IMR-90 (cell line): ENCODE measurements at regions not wholly inside any gene's neighbourhood (a gene's known extent, or its start where the extent isn't known, plus 50 kb on each side); places are given as distances from the start of the nearest gene placed in this dataset.

Experiments used
- ATAC-seq: fragments of 200-7000 bp; cut with Tn5 transposase; 2 replicates; pipeline ENCODE4 v1.9.1; 2020; ENCODE audit warnings: low read depth, mild to moderate bottlenecking, moderate library complexity
- BruUV-seq: library from RNA; stranded (reverse); fragments of 400-500 nt; replicated peaks from 2 replicates; lab custom pipeline; 2021; lab: Mats Ljungman, UMichigan
- CTCF ChIA-PET: fragments of 300-600 bp; formaldehyde crosslinking; extraction: SDS; loops from one replicate; lab custom pipeline; 2021; ENCODE audit warnings: antibody characterized with exemption; lab: Yijun Ruan, JAX
- POLR2A ChIA-PET: fragments of 300-600 bp; sonication (Branson Sonifier 250); formaldehyde crosslinking; loops from one replicate; lab custom pipeline; 2022; ENCODE audit warnings: antibody characterized with exemption; ENCODE audit not compliant: unreplicated experiment; lab: Charles Lee
- DNase-seq: peaks from one replicate; pipeline ENCODE4 v3.0.0; 2013
- H2AFZ ChIP-seq: replicated peaks from 2 replicates; pipeline ENCODE3; 2013; ENCODE audit warnings: low read length, mild to moderate bottlenecking; ENCODE audit not compliant: poor library complexity
- H2AK5ac ChIP-seq: 2 replicates; pipeline ENCODE4 v1.6.1; 2013; ENCODE audit warnings: low read depth, low read length, inconsistent platforms
- H2AK9ac ChIP-seq: replicated peaks from 2 replicates; pipeline ENCODE3; 2013; ENCODE audit warnings: mild to moderate bottlenecking, low read depth, low read length, moderate library complexity; ENCODE audit not compliant: poor library complexity
- H2BK120ac ChIP-seq: 2 replicates; pipeline ENCODE4 v1.6.1; 2013; ENCODE audit warnings: low read depth, low read length, inconsistent platforms
- H2BK15ac ChIP-seq: 3 replicates; pipeline ENCODE4 v1.6.1; 2013; ENCODE audit warnings: low read depth, low read length, inconsistent platforms
- H2BK20ac ChIP-seq: 2 replicates; pipeline ENCODE4 v1.6.1; 2013; ENCODE audit warnings: low read depth, mild to moderate bottlenecking, inconsistent platforms, low read length, moderate library complexity
- H2BK5ac ChIP-seq: 2 replicates; pipeline ENCODE4 v1.6.1; 2013; ENCODE audit warnings: mild to moderate bottlenecking, low read depth, low read length, inconsistent platforms; ENCODE audit not compliant: poor library complexity, severe bottlenecking
- H3K14ac ChIP-seq: replicated peaks from 2 replicates; pipeline ENCODE4 v1.6.1; 2013; ENCODE audit warnings: low read depth, low read length, inconsistent platforms
- H3K18ac ChIP-seq: 2 replicates; pipeline ENCODE4 v1.6.1; 2013; ENCODE audit warnings: low read depth, low read length, control low read depth
- H3K23ac ChIP-seq: 2 replicates; pipeline ENCODE4 v1.6.1; 2013; ENCODE audit warnings: low read depth, low read length, inconsistent platforms
- H3K27ac ChIP-seq: 2 replicates; pipeline ENCODE4 v1.5.1; 2013; ENCODE audit warnings: mild to moderate bottlenecking, control low read depth, low read length; ENCODE audit not compliant: insufficient read depth
- H3K27me3 ChIP-seq: 2 replicates; pipeline ENCODE4 v1.6.1; 2013; ENCODE audit warnings: low read length; ENCODE audit not compliant: control insufficient read depth, insufficient read depth
- H3K36me3 ChIP-seq: 2 replicates; pipeline ENCODE4 v1.6.1; 2013; ENCODE audit warnings: low read length, mixed read lengths; ENCODE audit not compliant: control insufficient read depth, insufficient read depth
- H3K4ac ChIP-seq: 2 replicates; pipeline ENCODE4 v1.6.1; 2013; ENCODE audit warnings: low read depth, low read length, inconsistent platforms
- H3K4me1 ChIP-seq: 2 replicates; pipeline ENCODE4 v1.6.1; 2013; ENCODE audit warnings: low read length, mixed read lengths; ENCODE audit not compliant: control insufficient read depth, insufficient read depth
- H3K4me2 ChIP-seq: 2 replicates; pipeline ENCODE4 v1.6.1; 2013; ENCODE audit warnings: low read depth, mild to moderate bottlenecking, control low read depth, low read length, moderate library complexity
- H3K4me3 ChIP-seq: 2 replicates; pipeline ENCODE4 v1.5.1; 2013; ENCODE audit warnings: low read depth, mild to moderate bottlenecking, control low read depth, low read length, moderate library complexity; ENCODE audit not compliant: insufficient read depth
- H3K56ac ChIP-seq: 2 replicates; pipeline ENCODE4 v1.6.1; 2013; ENCODE audit warnings: low read length, inconsistent platforms; ENCODE audit not compliant: insufficient read depth; ENCODE audit errors: extremely low read depth
- H3K79me1 ChIP-seq, 2 experiments: 2 replicates each; pipeline ENCODE4 v1.6.1; 2013; ENCODE audit warnings: low read length in 2 of 2, inconsistent platforms in 1 of 2, low read depth in 1 of 2
- H3K9ac ChIP-seq: 2 replicates; pipeline ENCODE4 v1.6.1; 2013; ENCODE audit warnings: low read depth, low read length, control low read depth
- H3K9me1 ChIP-seq: 2 replicates; pipeline ENCODE4 v1.6.1; 2013; ENCODE audit warnings: low read length, inconsistent platforms; ENCODE audit not compliant: insufficient read depth
- H3K9me3 ChIP-seq: 2 replicates; pipeline ENCODE4 v1.6.1; 2013; ENCODE audit warnings: low read length; ENCODE audit not compliant: control insufficient read depth, insufficient read depth
- H4K20me1 ChIP-seq: 2 replicates; pipeline ENCODE4 v1.6.1; 2013; ENCODE audit warnings: low read length, inconsistent platforms; ENCODE audit not compliant: insufficient read depth
- H4K5ac ChIP-seq: 2 replicates; pipeline ENCODE4 v1.6.1; 2013; ENCODE audit warnings: mild to moderate bottlenecking, low read depth, low read length, control low read depth
- H4K8ac ChIP-seq, 2 experiments: 2 replicates each; pipeline ENCODE4 v1.6.1; 2013; ENCODE audit warnings: low read depth in 2 of 2, low read length in 2 of 2, control low read depth in 1 of 2, inconsistent platforms in 1 of 2
- H4K91ac ChIP-seq: 2 replicates; pipeline ENCODE4 v1.6.1; 2013; ENCODE audit warnings: low read depth, low read length, inconsistent platforms; ENCODE audit not compliant: insufficient read depth
- BHLHE40 ChIP-seq: fragments of 150-350 bp; IDR thresholded peaks from 2 replicates; pipeline ENCODE4 v1.6.1; 2016; ENCODE audit warnings: mild to moderate bottlenecking, low read depth, low read length
- CEBPB ChIP-seq: IDR thresholded peaks from 2 replicates; pipeline ENCODE4 v1.6.1; 2012; ENCODE audit warnings: low read depth, low read length, improper control_type of control experiment
- CHD1 ChIP-seq: IDR thresholded peaks from 2 replicates; pipeline ENCODE4 v1.6.1; 2012; ENCODE audit warnings: low read depth, low read length, improper control_type of control experiment
- FOS ChIP-seq: fragments of 150-350 bp; IDR thresholded peaks from 2 replicates; pipeline ENCODE4 v1.6.1; 2016; ENCODE audit warnings: low read depth, low read length
- MAFK ChIP-seq: IDR thresholded peaks from 2 replicates; pipeline ENCODE4 v1.6.1; 2012; ENCODE audit warnings: low read depth, low read length, improper control_type of control experiment
- MAZ ChIP-seq: IDR thresholded peaks from 2 replicates; pipeline ENCODE4 v1.6.1; 2012; ENCODE audit warnings: low read depth, mild to moderate bottlenecking, low read length, improper control_type of control experiment, moderate library complexity, borderline replicate concordance
- MXI1 ChIP-seq: IDR thresholded peaks from 2 replicates; pipeline ENCODE4 v1.6.1; 2012; ENCODE audit warnings: low read depth, mild to moderate bottlenecking, low read length, moderate library complexity, borderline replicate concordance
- NFE2L2 ChIP-seq: fragments of 150-350 bp; IDR thresholded peaks from 2 replicates; pipeline ENCODE4 v1.6.1; 2016; ENCODE audit warnings: low read depth, mild to moderate bottlenecking, low read length
- POLR2A ChIP-seq: IDR thresholded peaks from 2 replicates; pipeline ENCODE4 v1.6.1; 2012; ENCODE audit warnings: mild to moderate bottlenecking, low read depth, low read length
- RAD21 ChIP-seq: IDR thresholded peaks from 2 replicates; pipeline ENCODE4 v1.6.1; 2012; ENCODE audit warnings: low read length, improper control_type of control experiment
- RCOR1 ChIP-seq: IDR thresholded peaks from 2 replicates; pipeline ENCODE4 v1.6.1; 2012; ENCODE audit warnings: mild to moderate bottlenecking, low read length, improper control_type of control experiment; ENCODE audit not compliant: insufficient replicate concordance
- RFX5 ChIP-seq: IDR thresholded peaks from 2 replicates; pipeline ENCODE4 v1.8.0; 2012; ENCODE audit warnings: low read depth, mild to moderate bottlenecking, low read length, moderate library complexity
- SMC3 ChIP-seq: fragments of 150-350 bp; IDR thresholded peaks from 2 replicates; pipeline ENCODE4 v1.6.1; 2016; ENCODE audit warnings: low read depth, mild to moderate bottlenecking, antibody characterized with exemption, low read length, moderate library complexity
- USF2 ChIP-seq: fragments of 150-350 bp; IDR thresholded peaks from 2 replicates; pipeline ENCODE4 v1.6.1; 2017; ENCODE audit warnings: mild to moderate bottlenecking, antibody characterized with exemption, low read length, low read depth
- whole genome bisulfite sequencing, 2 experiments: methylation state at CpG; one replicate each; pipeline versions ENCODE4 v1.1.5 to v1.1.7; 2013; ENCODE audit warnings: missing lambda C conversion rate in 2 of 2; ENCODE audit not compliant: insufficient read length in 1 of 2; ENCODE audit errors: extremely low coverage in 2 of 2; 5-methylcytosine and 5-hydroxymethylcytosine counted together
- dilution Hi-C: fragments of 300-500 bp; cut with HindIII; formaldehyde crosslinking; loops from one replicate; pipeline ENCODE4 v1.14.3; 2018; ENCODE audit warnings: low sequenced_read_pairs; ENCODE audit not compliant: unreplicated experiment
- in situ Hi-C: fragments of 300-500 bp; cut with MboI; formaldehyde crosslinking; loops from 3 replicates; pipeline ENCODE4 v1.14.3; 2019; ENCODE audit warnings: low sequenced_read_pairs, inconsistent platforms, mixed read lengths
- intact Hi-C: fragments of 100-400 bp; cut with micrococcal nuclease; formaldehyde crosslinking; loops from 2 replicates; pipeline ENCODE4 v1.10.0; 2022
- TF ChIP-seq, protein P1 (sequence below): fragments of 150-350 bp; IDR thresholded peaks from 2 replicates; pipeline ENCODE4 v1.6.1; 2016; ENCODE audit warnings: low read depth, mild to moderate bottlenecking, low read length, moderate library complexity, borderline replicate concordance
- TF ChIP-seq, protein P2 (sequence below): conservative IDR thresholded peaks from 2 replicates; pipeline ENCODE4 v1.5.1; 2012; ENCODE audit warnings: mild to moderate bottlenecking, low read depth, low read length, improper control_type of control experiment

DNA sequence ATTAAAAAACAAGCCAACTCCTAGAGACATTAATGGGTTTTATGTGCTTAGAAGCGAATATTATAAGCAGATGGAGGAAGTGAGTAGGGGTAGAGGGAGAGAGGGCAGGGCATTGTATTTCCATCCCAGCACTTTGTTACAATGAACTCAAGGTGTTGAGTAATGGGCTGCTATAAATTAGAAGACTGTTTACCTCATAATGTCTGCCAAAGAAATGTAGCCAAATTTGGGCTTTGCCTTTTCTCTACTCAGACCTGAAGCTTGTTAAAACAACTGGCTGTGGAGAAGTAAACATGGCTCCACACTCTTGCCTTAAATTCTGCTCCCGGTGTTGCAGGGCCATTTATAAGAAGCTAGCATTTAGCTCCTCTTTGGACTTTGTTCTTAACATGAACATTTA, 134.7 kb downstream of the PMP22 start:
- dilution Hi-C loops (no loop called here), in situ Hi-C loops (no loop called here), intact Hi-C loops (no loop called here)
- H2BK15ac ChIP-seq = no peak overlapping the region
- no peak for DNase-seq
- H2BK120ac ChIP-seq = no peak overlapping the region
- no peak overlapping the region for H4K5ac ChIP-seq
- no peak overlapping the region for H3K18ac ChIP-seq
- H3K56ac ChIP-seq = no peak overlapping the region
- H4K20me1 ChIP-seq = no peaks in the 10 kb centered on the region
- H3K36me3 ChIP-seq = no peaks in the 10 kb centered on the region
- no peak overlapping the region for H3K4me2 ChIP-seq
- no peak overlapping the region for H3K4me3 ChIP-seq
- H3K9me1 ChIP-seq = no peaks in the 10 kb centered on the region
- H3K14ac ChIP-seq = no peak overlapping the region
- no peak overlapping the region for H2AK5ac ChIP-seq
- ChIA-PET CTCF (no interaction called here), POLR2A (no interaction called here)
- no peak overlapping the region for H2AFZ ChIP-seq
- no peaks in the 10 kb centered on the region for H3K9me3 ChIP-seq
- BruUV-seq = no TSS peak
- no peak for TF ChIP-seq CEBPB
- TF ChIP-seq MXI1 = no peak
- TF ChIP-seq RFX5 = no peak
- TF ChIP-seq SMC3 = no peak
- TF ChIP-seq USF2 = no peak
- no peak for TF ChIP-seq FOS
- TF ChIP-seq, protein P1, sequence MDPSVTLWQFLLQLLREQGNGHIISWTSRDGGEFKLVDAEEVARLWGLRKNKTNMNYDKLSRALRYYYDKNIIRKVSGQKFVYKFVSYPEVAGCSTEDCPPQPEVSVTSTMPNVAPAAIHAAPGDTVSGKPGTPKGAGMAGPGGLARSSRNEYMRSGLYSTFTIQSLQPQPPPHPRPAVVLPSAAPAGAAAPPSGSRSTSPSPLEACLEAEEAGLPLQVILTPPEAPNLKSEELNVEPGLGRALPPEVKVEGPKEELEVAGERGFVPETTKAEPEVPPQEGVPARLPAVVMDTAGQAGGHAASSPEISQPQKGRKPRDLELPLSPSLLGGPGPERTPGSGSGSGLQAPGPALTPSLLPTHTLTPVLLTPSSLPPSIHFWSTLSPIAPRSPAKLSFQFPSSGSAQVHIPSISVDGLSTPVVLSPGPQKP = no peak
- TF ChIP-seq POLR2A = no peak
- no peak for TF ChIP-seq RCOR1
- no peak for TF ChIP-seq MAZ
- no peak for TF ChIP-seq MAFK
- TF ChIP-seq RAD21 = no peak
- no peak for TF ChIP-seq NFE2L2
- TF ChIP-seq BHLHE40 = no peak
- no peak for TF ChIP-seq CHD1
- TF ChIP-seq, protein P2, sequence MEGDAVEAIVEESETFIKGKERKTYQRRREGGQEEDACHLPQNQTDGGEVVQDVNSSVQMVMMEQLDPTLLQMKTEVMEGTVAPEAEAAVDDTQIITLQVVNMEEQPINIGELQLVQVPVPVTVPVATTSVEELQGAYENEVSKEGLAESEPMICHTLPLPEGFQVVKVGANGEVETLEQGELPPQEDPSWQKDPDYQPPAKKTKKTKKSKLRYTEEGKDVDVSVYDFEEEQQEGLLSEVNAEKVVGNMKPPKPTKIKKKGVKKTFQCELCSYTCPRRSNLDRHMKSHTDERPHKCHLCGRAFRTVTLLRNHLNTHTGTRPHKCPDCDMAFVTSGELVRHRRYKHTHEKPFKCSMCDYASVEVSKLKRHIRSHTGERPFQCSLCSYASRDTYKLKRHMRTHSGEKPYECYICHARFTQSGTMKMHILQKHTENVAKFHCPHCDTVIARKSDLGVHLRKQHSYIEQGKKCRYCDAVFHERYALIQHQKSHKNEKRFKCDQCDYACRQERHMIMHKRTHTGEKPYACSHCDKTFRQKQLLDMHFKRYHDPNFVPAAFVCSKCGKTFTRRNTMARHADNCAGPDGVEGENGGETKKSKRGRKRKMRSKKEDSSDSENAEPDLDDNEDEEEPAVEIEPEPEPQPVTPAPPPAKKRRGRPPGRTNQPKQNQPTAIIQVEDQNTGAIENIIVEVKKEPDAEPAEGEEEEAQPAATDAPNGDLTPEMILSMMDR = no peak
- H3K27ac ChIP-seq = no peak overlapping the region
- no CpG with 5 or more reads among the region's 2 CpGs for WGBS, 2 experiments
- no peak overlapping the region for H4K8ac ChIP-seq
- no peaks in the 10 kb centered on the region for H3K4me1 ChIP-seq
- no peaks in the 10 kb centered on the region for H3K79me1 ChIP-seq
- no peak overlapping the region for H3K9ac ChIP-seq
- no peak for ATAC-seq
- H4K91ac ChIP-seq = no peak overlapping the region
- no peak overlapping the region for H3K4ac ChIP-seq
- H3K27me3 ChIP-seq = no peaks in the 10 kb centered on the region; the same call in 1 of the 2 replicates
- no peak overlapping the region for H2BK5ac ChIP-seq
- no peak overlapping the region for H2AK9ac ChIP-seq
- no peak overlapping the region for H2BK20ac ChIP-seq
- H3K23ac ChIP-seq = no peak overlapping the region
